GM12875 (cell line): ENCODE measurements at regions not wholly inside any gene's neighbourhood (a gene's known extent, or its start where the extent isn't known, plus 50 kb on each side); places are given as distances from the start of the nearest gene placed in this dataset.

Experiments used
- H3K4me3 ChIP-seq: one replicate; pipeline ENCODE4 v1.5.1; 2011; ENCODE audit warnings: low read depth, low read length, control low read depth
- TF ChIP-seq, protein P1 (sequence below): IDR thresholded peaks from 2 replicates; pipeline ENCODE4 v1.5.1; 2011; ENCODE audit warnings: low read depth, mild to moderate bottlenecking, control low read depth, inconsistent platforms, low read length, moderate library complexity, borderline replicate concordance; ENCODE audit not compliant: insufficient read depth

GRCh38 chr12:92485351-92486348 lies 217.1 kb upstream of the PLEKHG7 start:
- TF ChIP-seq, protein P1, sequence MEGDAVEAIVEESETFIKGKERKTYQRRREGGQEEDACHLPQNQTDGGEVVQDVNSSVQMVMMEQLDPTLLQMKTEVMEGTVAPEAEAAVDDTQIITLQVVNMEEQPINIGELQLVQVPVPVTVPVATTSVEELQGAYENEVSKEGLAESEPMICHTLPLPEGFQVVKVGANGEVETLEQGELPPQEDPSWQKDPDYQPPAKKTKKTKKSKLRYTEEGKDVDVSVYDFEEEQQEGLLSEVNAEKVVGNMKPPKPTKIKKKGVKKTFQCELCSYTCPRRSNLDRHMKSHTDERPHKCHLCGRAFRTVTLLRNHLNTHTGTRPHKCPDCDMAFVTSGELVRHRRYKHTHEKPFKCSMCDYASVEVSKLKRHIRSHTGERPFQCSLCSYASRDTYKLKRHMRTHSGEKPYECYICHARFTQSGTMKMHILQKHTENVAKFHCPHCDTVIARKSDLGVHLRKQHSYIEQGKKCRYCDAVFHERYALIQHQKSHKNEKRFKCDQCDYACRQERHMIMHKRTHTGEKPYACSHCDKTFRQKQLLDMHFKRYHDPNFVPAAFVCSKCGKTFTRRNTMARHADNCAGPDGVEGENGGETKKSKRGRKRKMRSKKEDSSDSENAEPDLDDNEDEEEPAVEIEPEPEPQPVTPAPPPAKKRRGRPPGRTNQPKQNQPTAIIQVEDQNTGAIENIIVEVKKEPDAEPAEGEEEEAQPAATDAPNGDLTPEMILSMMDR: no peak
- H3K4me3 ChIP-seq: no peak overlapping the region

DNA sequence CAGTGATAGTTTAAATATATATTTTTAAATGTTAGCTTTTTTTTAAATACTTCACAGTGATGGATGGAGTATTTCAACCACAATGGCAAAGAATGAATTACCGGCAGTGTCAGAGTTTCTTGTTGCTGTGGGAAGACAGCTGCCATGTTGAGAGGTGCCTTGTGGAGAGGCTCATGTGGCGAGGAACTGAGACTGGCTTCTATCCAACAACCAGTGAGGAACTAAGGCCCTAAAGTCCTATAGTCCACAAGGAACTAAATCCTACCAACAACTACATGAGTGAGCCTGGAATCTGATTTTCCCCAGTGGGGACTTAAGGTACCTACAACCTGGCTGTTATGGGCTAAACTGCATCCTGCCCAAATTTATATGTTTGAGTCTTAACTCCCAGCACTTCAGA lies 220.2 kb upstream of the PLEKHG7 start:
- TF ChIP-seq, protein P1: no peak
- H3K4me3 ChIP-seq: no peak overlapping the region

- no peak overlapping the region for H3K4me3 ChIP-seq
- TF ChIP-seq, protein P1: no peak
Observed at GRCh38 chr12:92481066-92481465, 221.7 kb upstream of the PLEKHG7 start.

GRCh38 chr12:92478692-92479091 lies 224.1 kb upstream of the PLEKHG7 start:
- TF ChIP-seq, protein P1: no peak
- H3K4me3 ChIP-seq: no peak overlapping the region

GRCh38 chr12:92476844-92477243 lies 225.9 kb upstream of the PLEKHG7 start:
- TF ChIP-seq, protein P1: no peak
- H3K4me3 ChIP-seq: no peak overlapping the region

DNA sequence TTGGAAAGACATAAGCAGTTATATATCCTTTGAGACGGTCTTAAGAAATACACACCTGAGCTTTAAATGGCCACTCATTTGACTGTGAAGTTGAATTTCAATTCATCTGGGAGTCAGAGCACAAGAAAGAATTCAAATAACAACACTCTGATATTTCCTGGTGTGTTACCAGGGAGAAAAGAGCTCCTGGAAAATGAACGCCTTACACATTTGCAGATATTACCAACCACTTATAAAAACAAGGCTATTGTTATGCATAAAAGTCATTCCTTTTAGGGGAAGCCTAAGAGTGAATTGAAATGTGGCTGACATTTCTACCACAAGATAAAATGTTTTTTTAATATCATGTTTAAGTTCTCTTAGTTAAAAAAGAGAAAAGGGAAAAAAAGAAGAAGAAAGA lies 229.2 kb upstream of the PLEKHG7 start:
- H3K4me3 ChIP-seq: no peak overlapping the region
- TF ChIP-seq, protein P1: no peak

- no peak overlapping the region for H3K4me3 ChIP-seq
- TF ChIP-seq, protein P1: no peak
Observed at GRCh38 chr12:92472201-92472600, 230.6 kb upstream of the PLEKHG7 start.
